ENCODE measurements at regions not wholly inside any gene's neighbourhood (a gene's known extent, or its start where the extent isn't known, plus 50 kb on each side); places are given as distances from the start of the nearest gene placed in this dataset.
"Not testable (repeated sequence)": the region's sequence is repeated elsewhere in the genome, so short reads cannot be mapped to it uniquely, and the experiment has no call there.

DNA sequence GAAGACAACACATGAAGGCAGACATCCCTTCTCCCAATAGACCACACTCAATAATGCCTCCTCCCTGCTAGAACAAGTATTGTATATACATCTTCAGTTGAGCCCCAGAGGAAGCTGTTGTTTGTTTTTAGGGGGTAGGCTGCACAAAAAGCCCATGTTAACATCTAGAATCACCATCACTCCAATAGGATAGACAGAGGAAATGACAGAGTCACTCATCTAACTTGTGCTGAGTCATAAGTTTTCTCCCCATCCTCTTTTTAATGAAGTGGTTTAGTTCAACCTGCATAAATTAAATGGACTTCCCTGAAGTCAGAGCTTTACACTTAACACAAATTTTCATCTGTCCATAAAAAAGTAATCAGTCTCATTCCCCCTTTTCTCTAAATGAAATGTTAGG is 122.9 kb upstream of the SPATA12 start:
- H3K9me2 ChIP-seq (replicated peaks; ENCODE audit: insufficient read depth, low read length): no peaks in the 10 kb centered on the region
- H3F3A ChIP-seq (ENCODE audit: insufficient read depth): no peaks in the 10 kb centered on the region
- no peak overlapping the region for H3K27ac ChIP-seq (ENCODE audit: low read depth, low read length)
- no peak for TF ChIP-seq EZH2phosphoT487 (conservative IDR thresholded peaks at IDR 0.05; ENCODE audit: low read length)
- TF ChIP-seq, protein P1, sequence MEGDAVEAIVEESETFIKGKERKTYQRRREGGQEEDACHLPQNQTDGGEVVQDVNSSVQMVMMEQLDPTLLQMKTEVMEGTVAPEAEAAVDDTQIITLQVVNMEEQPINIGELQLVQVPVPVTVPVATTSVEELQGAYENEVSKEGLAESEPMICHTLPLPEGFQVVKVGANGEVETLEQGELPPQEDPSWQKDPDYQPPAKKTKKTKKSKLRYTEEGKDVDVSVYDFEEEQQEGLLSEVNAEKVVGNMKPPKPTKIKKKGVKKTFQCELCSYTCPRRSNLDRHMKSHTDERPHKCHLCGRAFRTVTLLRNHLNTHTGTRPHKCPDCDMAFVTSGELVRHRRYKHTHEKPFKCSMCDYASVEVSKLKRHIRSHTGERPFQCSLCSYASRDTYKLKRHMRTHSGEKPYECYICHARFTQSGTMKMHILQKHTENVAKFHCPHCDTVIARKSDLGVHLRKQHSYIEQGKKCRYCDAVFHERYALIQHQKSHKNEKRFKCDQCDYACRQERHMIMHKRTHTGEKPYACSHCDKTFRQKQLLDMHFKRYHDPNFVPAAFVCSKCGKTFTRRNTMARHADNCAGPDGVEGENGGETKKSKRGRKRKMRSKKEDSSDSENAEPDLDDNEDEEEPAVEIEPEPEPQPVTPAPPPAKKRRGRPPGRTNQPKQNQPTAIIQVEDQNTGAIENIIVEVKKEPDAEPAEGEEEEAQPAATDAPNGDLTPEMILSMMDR (IDR thresholded peaks at IDR 0.05; ENCODE audit: insufficient read depth, low read length, poor library complexity, severe bottlenecking): no peak
- no peaks in the 10 kb centered on the region for H3K27me3 ChIP-seq (ENCODE audit: low read length)
- H2AFZ ChIP-seq (ENCODE audit: low read depth, low read length, severe bottlenecking): no peak overlapping the region
- no peak overlapping the region for H3K9ac ChIP-seq (ENCODE audit: low read length)
- H3K36me3 ChIP-seq (ENCODE audit: low read length): no peaks in the 10 kb centered on the region
- no peaks in the 10 kb centered on the region for H3K79me2 ChIP-seq (ENCODE audit: insufficient read depth, low read length)
- H3K4me3 ChIP-seq (ENCODE audit: insufficient read depth, low read length, poor library complexity, severe bottlenecking): no peak overlapping the region
- H3K9me3 ChIP-seq (ENCODE audit: insufficient read depth, low read length): no peaks in the 10 kb centered on the region
- H4K20me1 ChIP-seq (ENCODE audit: low read depth, low read length): no peaks in the 10 kb centered on the region
- no peak overlapping the region for H3K4me2 ChIP-seq (ENCODE audit: low read depth, low read length, poor library complexity, severe bottlenecking)

DNA sequence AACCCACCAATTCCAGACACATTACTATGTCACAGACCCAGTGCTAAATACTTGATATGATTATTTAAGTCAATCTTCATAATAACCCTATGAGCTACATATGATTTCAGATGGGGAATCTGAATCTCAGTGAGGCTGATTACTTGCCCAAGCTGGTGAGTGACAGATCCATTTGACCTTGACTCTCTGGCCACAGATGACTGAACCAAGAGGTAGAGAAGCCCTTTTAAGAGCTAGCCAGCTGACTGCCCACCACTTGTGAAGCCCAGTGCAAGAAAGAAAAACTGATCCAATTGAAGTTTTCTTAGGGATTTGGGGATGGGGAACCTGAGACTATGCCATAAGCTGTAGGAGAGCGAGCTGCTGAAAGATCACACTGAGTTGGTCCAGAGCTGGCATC is 124.7 kb upstream of the SPATA12 start:
- no peaks in the 10 kb centered on the region for H4K20me1 ChIP-seq (ENCODE audit: low read depth, low read length)
- no peaks in the 10 kb centered on the region for H3F3A ChIP-seq (ENCODE audit: insufficient read depth)
- H2AFZ ChIP-seq (ENCODE audit: low read depth, low read length, severe bottlenecking): no peak overlapping the region
- TF ChIP-seq, protein P1 (IDR thresholded peaks at IDR 0.05; ENCODE audit: insufficient read depth, low read length, poor library complexity, severe bottlenecking): no peak
- TF ChIP-seq EZH2phosphoT487 (conservative IDR thresholded peaks at IDR 0.05; ENCODE audit: low read length): no peak
- no peak overlapping the region for H3K4me2 ChIP-seq (ENCODE audit: low read depth, low read length, poor library complexity, severe bottlenecking)
- no peaks in the 10 kb centered on the region for H3K36me3 ChIP-seq (ENCODE audit: low read length)
- no peak overlapping the region for H3K4me3 ChIP-seq (ENCODE audit: insufficient read depth, low read length, poor library complexity, severe bottlenecking)
- no peaks in the 10 kb centered on the region for H3K27me3 ChIP-seq (ENCODE audit: low read length)
- H3K9me3 ChIP-seq (ENCODE audit: insufficient read depth, low read length): no peaks in the 10 kb centered on the region
- no peaks in the 10 kb centered on the region for H3K79me2 ChIP-seq (ENCODE audit: insufficient read depth, low read length)
- no peak overlapping the region for H3K27ac ChIP-seq (ENCODE audit: low read depth, low read length)
- H3K9me2 ChIP-seq (replicated peaks; ENCODE audit: insufficient read depth, low read length): no peaks in the 10 kb centered on the region
- H3K9ac ChIP-seq (ENCODE audit: low read length): no peak overlapping the region

DNA sequence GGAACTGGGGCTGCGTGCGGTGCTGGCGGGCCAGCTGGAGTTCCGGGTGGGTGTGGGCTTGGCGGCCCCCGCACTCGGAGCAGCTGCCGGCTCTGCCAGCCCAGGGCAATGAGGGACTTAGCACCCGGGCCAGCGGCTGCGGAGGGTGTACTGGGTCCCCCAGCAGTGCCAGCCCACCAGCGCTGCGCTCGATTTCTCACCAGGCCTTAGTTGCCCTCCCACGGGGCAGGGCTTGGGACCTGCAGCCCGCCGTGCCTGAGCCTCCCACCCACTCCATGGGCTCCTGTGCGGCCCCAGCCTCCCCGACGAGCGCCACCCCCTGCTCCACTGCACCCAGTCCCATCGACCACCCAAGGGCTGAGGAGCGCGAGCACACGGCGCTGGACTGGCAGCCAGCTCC is 126.0 kb upstream of the SPATA12 start:
- not testable (repeated sequence) for H2AFZ ChIP-seq (ENCODE audit: low read depth, low read length, severe bottlenecking); H3F3A ChIP-seq (ENCODE audit: insufficient read depth); H3K79me2 ChIP-seq (ENCODE audit: insufficient read depth, low read length); H3K36me3 ChIP-seq (ENCODE audit: low read length); H3K9me3 ChIP-seq (ENCODE audit: insufficient read depth, low read length); H4K20me1 ChIP-seq (ENCODE audit: low read depth, low read length); H3K27me3 ChIP-seq (ENCODE audit: low read length); H3K9ac ChIP-seq (ENCODE audit: low read length); H3K4me3 ChIP-seq (ENCODE audit: insufficient read depth, low read length, poor library complexity, severe bottlenecking); H3K9me2 ChIP-seq (replicated peaks; ENCODE audit: insufficient read depth, low read length); H3K4me2 ChIP-seq (ENCODE audit: low read depth, low read length, poor library complexity, severe bottlenecking); H3K27ac ChIP-seq (ENCODE audit: low read depth, low read length)

DNA sequence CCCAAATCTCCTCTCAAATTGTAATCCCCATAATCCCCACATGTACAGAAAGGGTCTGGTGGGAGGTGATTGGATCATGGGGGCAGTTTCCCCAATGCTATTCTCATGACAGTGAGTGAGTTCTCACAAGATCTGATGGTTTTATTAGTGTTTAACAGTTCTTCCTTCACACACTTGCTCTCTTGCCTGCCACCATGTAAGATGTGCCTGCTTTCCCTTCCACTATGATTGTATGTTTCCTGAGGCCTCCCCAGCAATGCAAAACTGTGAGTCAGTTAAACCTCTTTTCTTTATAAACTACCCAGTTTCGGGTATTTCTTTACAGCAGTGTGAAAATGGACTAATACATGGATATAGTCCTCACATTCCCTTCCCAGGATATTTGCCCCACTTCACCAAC is 126.7 kb upstream of the SPATA12 start:
- TF ChIP-seq, protein P1 (IDR thresholded peaks at IDR 0.05; ENCODE audit: insufficient read depth, low read length, poor library complexity, severe bottlenecking): no peak
- no peak for TF ChIP-seq EZH2phosphoT487 (conservative IDR thresholded peaks at IDR 0.05; ENCODE audit: low read length)
- no peaks in the 10 kb centered on the region for H3K27me3 ChIP-seq (ENCODE audit: low read length)
- no peak overlapping the region for H3K4me2 ChIP-seq (ENCODE audit: low read depth, low read length, poor library complexity, severe bottlenecking)
- no peaks in the 10 kb centered on the region for H3F3A ChIP-seq (ENCODE audit: insufficient read depth)
- H3K4me3 ChIP-seq (ENCODE audit: insufficient read depth, low read length, poor library complexity, severe bottlenecking): no peak overlapping the region
- H3K79me2 ChIP-seq (ENCODE audit: insufficient read depth, low read length): no peaks in the 10 kb centered on the region
- H2AFZ ChIP-seq (ENCODE audit: low read depth, low read length, severe bottlenecking): no peak overlapping the region
- H3K27ac ChIP-seq (ENCODE audit: low read depth, low read length): no peak overlapping the region
- H3K36me3 ChIP-seq (ENCODE audit: low read length): no peaks in the 10 kb centered on the region
- H3K9me2 ChIP-seq (replicated peaks; ENCODE audit: insufficient read depth, low read length): no peaks in the 10 kb centered on the region
- H4K20me1 ChIP-seq (ENCODE audit: low read depth, low read length): no peaks in the 10 kb centered on the region
- no peak overlapping the region for H3K9ac ChIP-seq (ENCODE audit: low read length)
- H3K9me3 ChIP-seq (ENCODE audit: insufficient read depth, low read length): no peaks in the 10 kb centered on the region

All from SU-DHL-6 (cell line).